GM21526 (cell line): ENCODE measurements at regions not wholly inside any gene's neighbourhood (a gene's known extent, or its start where the extent isn't known, plus 50 kb on each side); places are given as distances from the start of the nearest gene placed in this dataset.
"Not testable (repeated sequence)": the region's sequence is repeated elsewhere in the genome, so short reads cannot be mapped to it uniquely, and the experiment has no call there.

Experiments used
- ATAC-seq: cut with Tn5 transposase; IDR thresholded peaks from one replicate; pipeline ENCODE4 v1.9.1; 2021; ENCODE audit warnings: moderate library complexity; ENCODE audit not compliant: unreplicated experiment, low FRiP score

- no peak for ATAC-seq
These were observed 535.8 kb downstream of the TBL1XR1 start for GRCh38 chr3:176661432-176661964.

GRCh38 chr3:176655404-176656094 is 541.7 kb downstream of the TBL1XR1 start:
- ATAC-seq: no peak

GRCh38 chr3:176651622-176652021 is 545.7 kb downstream of the TBL1XR1 start:
- ATAC-seq: no peak

GRCh38 chr3:176650478-176650877 is 546.8 kb downstream of the TBL1XR1 start:
- ATAC-seq: no peak

- ATAC-seq: no peak
These were observed 549.3 kb downstream of the TBL1XR1 start for GRCh38 chr3:176647987-176648386.

DNA sequence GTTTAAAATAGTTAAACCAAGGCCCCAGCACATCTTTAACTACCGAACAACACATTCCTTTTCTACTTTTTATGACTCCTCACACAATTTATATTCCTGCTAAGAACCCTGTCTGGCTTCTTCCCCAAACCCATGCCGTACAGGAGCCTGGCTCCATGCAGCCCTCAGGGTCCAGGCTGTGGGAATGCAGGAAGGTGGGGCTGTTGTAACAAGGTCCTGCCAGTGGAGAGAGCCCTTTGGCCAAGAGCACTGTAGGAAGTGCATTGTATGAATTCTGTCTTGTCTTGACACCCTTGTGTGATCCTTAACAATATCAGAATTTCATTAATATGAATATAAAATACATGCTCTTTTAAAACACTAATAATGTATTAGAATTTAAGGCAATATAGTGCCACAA is 563.8 kb downstream of the TBL1XR1 start:
- ATAC-seq: no peak

- ATAC-seq: no peak
These were observed 564.4 kb downstream of the TBL1XR1 start for GRCh38 chr3:176632925-176633324.

- no peak for ATAC-seq
These were observed 566.1 kb downstream of the TBL1XR1 start for GRCh38 chr3:176631165-176631564.

DNA sequence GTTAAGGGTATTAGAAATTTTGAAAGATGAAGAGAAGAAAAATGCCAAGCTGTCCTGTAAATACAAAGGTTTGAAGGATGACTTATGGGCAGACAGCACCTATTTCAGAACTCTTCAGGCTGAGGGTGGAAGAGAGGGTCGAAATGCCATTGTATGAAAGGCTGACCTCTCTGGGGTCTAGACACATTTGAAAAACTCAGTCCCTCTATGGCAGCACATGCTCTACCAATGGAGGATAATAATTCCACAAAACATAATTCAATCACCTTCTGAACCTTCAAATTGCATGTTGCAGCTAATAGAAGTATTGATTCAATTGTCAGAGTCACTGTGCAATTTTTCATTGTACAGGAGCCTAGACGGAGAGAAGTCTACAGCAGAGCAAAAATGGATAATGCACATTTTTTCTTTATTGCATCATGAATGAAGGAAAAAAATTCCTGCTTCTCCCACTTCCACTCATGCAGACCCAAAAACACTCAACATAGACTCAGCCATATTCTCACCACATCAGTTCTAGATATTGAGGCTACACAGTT is 569.1 kb downstream of the TBL1XR1 start:
- ATAC-seq: no peak

- ATAC-seq: no peak
These were observed 573.7 kb downstream of the TBL1XR1 start for GRCh38 chr3:176623468-176624150.

DNA sequence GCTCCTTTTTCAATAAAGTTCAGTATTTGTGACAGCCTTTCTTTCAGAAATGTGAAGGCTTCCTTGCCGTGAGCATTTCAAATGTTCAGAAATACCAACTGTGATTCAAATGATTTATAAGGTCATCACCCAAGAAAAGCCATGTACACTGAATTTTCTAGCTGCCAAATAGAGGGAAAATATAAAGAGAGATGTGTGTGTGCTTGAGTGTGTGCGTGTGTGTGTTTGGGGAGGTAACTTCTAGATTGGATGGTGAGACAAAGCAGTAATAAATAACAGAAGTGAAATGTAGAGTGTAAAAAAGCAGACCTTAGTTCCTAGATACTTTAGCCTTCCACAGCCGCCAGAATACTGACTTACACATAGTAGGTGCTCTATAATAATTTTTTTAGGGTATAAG is 577.4 kb downstream of the TBL1XR1 start:
- no peak for ATAC-seq

GRCh38 chr3:176615826-176616225 is 581.5 kb downstream of the TBL1XR1 start:
- ATAC-seq: no peak

DNA sequence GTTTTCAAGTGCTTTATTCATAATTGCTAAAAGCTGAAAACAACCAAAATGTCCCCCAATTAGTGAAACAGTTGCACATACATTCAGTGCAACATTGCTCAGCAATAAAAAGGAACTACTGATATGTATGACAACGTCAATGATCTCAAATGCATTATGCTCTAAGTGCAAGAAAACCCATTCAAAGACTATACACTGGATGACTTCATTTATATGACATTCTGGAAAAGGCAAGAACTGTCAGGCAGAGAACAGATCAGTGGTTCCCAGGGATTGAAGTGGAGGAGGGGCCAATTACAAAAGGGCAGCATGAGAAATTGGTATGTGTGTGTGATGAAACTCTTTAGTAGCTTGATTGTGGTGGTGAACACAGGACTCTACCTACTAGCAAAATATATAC is 585.6 kb downstream of the TBL1XR1 start:
- ATAC-seq: no peak

- ATAC-seq: no peak
These were observed 587.9 kb downstream of the TBL1XR1 start for GRCh38 chr3:176609361-176609760.

DNA sequence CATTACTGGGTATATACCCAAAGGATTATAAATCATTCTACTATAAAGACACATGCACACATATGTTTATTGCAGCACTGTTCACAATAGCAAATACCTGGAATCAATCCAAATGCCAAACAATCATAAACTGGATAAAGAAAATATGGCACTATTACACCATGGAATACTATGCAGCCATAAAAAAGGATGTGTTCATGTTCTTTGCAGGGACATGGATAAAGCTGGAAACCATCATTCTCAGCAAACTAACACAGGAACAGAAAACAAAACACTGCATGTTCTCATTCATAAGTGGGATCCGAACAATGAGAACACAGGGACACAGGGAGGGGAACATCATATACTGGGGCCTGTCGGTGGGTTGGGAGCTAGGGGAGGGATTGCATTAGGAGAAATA is 591.7 kb downstream of the TBL1XR1 start:
- not testable (repeated sequence) for ATAC-seq

DNA sequence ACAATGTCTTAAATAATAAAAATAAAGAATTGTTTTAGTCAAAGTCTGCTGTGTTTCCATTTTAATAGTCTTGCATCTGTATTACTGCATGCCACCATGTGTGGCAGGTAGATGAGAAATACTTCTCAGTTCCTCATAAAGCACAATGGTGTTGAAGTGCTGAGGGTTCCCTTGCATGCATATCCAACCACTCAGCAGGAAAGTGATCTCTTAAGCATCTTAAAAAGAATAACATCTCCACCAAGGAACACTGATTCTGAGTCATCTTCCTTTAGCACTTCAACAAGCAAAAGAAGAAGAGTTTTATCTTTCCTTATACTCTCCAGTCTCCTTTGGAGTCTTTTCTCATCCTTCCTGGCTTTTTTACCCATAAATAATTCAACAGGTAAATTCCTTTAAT is 602.0 kb downstream of the TBL1XR1 start:
- no peak for ATAC-seq

DNA sequence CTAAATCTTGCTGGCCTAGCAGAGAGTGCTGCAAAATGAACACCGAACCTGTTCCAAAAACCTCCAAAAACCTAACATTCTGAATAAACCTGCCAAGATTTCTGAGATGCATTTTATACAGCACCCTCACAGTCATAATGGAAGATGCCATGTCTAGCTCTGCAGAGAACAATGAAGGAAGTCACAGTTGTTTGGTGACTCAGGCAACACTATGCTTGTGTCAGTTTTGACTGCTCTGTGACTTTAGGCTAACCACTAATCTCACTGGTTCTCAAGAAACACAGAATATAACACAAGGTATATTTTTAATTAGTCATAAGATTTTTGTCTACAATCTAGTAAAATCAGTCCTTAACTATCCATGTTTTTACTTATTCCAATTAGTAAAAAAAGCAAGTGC is 606.6 kb downstream of the TBL1XR1 start:
- no peak for ATAC-seq

DNA sequence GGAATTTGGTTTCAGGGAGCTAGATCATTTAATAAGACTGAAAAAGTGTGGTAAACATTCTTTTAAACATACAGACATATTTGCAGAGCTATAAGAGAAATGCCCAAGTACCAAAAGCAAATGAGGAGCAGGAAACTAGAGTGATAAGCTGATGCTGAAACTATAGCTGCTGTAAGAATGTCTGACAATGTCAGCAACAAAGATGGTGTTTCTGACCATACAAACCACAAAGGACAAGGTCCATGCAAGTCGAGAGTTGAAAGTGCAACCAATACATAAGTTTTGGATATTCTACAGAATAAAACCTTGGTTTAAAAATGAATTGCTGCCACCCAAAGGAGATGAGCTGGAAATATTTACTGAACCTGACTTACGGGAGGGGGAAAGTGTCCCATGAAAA is 610.2 kb downstream of the TBL1XR1 start:
- no peak for ATAC-seq

DNA sequence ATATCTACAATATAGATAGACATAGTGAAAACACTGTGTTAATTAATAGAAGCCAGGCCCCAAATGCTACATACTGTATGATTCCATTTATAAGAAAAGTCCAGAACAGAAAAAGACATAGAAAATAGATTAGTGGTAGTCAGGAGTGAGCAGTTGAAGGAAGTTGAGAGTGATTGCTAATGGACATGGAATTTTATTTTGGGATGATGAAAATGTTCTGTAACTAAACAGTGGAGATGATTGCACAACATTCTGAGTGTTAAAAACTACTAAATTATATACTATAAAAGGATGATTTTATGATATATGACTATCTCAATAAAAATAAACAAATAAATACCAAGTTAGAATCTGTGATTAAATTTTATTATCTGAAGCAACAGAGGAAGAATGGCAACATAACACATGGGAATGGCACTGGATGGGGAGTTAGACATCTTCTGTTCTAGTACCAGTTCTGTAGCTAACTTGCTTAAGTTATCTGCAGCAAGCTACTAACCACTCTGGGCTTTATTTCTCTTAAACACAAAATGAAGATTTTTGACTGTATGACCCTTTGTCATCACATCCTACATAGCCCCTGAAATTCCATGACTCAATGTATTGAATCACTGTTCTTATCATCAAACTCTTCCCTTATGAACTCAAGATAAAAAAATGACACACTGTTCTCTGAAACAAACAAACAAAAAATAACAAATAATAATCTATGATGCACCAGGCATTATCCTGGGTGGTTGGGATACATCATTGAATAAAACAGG is 612.7 kb downstream of the TBL1XR1 start:
- no peak for ATAC-seq

DNA sequence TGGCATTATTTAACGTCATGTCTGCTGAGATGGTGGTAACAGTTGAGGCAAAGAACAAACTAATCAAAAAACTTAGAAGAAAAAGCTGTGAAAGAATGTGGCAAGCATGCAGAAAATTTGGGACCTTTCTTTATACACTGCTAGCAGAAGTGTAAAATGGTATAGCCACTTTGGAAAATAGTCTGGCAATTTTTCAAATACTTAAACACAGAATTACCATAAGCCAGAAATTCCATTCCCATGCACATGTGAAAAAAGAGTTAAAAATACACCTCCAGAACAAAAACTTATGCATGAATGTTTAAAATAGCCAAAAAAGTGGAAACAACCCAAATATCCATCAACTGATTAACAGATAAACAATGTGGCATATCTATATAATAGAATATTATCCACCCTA is 613.3 kb downstream of the TBL1XR1 start:
- no peak for ATAC-seq

DNA sequence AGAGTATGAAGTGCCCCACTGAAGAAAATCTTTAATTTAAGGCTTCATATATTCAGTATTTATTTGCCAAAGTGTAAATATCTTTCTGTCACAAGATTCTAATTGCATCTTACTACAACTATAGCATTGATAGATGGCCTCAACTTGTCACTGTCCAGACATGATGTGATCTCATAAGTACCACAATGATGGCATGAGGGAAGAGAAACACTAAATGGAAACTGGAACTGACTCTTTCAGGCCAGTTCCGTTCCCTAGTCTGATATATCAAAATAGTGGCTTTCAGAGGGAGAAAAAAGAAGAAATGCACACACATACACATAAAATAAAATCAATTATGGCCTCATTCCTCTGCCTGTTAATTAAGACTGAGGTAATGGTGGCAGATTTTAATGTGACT is 615.7 kb downstream of the TBL1XR1 start:
- no peak for ATAC-seq
